ENCODE measurements at regions not wholly inside any gene's neighbourhood (a gene's known extent, or its start where the extent isn't known, plus 50 kb on each side); places are given as distances from the start of the nearest gene placed in this dataset.

- no TSS peak for BruUV-seq (replicated peaks)
- CTCF ChIA-PET, result no interaction called here
- Histone ChIP-seq H3K9me3 (ENCODE audit: control insufficient read depth, insufficient read depth, low read depth, low read length) (no peaks in the 10 kb centered on the region), H3K4me1 (ENCODE audit: control insufficient read depth, insufficient read depth, low read length) (no peaks in the 10 kb centered on the region), H3K27ac (ENCODE audit: low read length) (no peak overlapping the region), H3K4me3 (ENCODE audit: low read depth in 2 of 2, low read length in 2 of 2) (no peak overlapping the region), H3K36me3 (ENCODE audit: control insufficient read depth, insufficient read depth, low read length) (no peaks in the 10 kb centered on the region), H3K27me3 (ENCODE audit: control insufficient read depth, insufficient read depth, low read length) (peaks cover 14% of the 10 kb centered on the region)
- POLR2A ChIA-PET, result no interaction called here
- no peak for ATAC-seq
- DNase-seq (ENCODE audit: low read depth, low spot score), result no peak
- in situ Hi-C loops (cut with HindIII; ENCODE audit: low pct_unique_long_range_greater_than_20kb, low sequenced_read_pairs), result no loop called here
- intact Hi-C loops (cut with micrococcal nuclease; ENCODE audit: unreplicated experiment), result no loop called here
- TF ChIP-seq TCF7L2 (IDR thresholded peaks at IDR 0.05; ENCODE audit: low read depth, low read length), result no peak
- TF ChIP-seq SIN3A (IDR thresholded peaks at IDR 0.05; ENCODE audit: borderline replicate concordance, insufficient read depth, low read depth, low read length), result no peak
Observed at GRCh38 chr20:24720957-24721356, 228.1 kb upstream of the CST7 start.

GRCh38 chr20:24721891-24722568 lies 227.0 kb upstream of the CST7 start:
- H3K4me1 ChIP-seq (ENCODE audit: control insufficient read depth, insufficient read depth, low read length), result no peaks in the 10 kb centered on the region
- in situ Hi-C loops (cut with HindIII; ENCODE audit: low pct_unique_long_range_greater_than_20kb, low sequenced_read_pairs), result no loop called here
- peaks cover 14% of the 10 kb centered on the region for H3K27me3 ChIP-seq (ENCODE audit: control insufficient read depth, insufficient read depth, low read length)
- H3K9me3 ChIP-seq (ENCODE audit: control insufficient read depth, insufficient read depth, low read depth, low read length), result no peaks in the 10 kb centered on the region
- ATAC-seq (no peak), DNase-seq (ENCODE audit: low read depth, low spot score) (no peak)
- TF ChIP-seq CTCF (IDR thresholded peaks at IDR 0.05) (no peak), TCF7L2 (IDR thresholded peaks at IDR 0.05; ENCODE audit: low read depth, low read length) (no peak), SIN3A (IDR thresholded peaks at IDR 0.05; ENCODE audit: borderline replicate concordance, insufficient read depth, low read depth, low read length) (no peak), REST (IDR thresholded peaks at IDR 0.05; ENCODE audit: insufficient read depth in 1 of 2, low read depth in 2 of 2, low read length in 1 of 2) (no peak), POLR2AphosphoS5 (IDR thresholded peaks at IDR 0.05; ENCODE audit: low read depth, low read length) (no peak)
- BruUV-seq (replicated peaks), result no TSS peak
- no peak overlapping the region for H3K27ac ChIP-seq (ENCODE audit: low read length)
- CTCF ChIA-PET, result no interaction called here
- no peaks in the 10 kb centered on the region for H3K36me3 ChIP-seq (ENCODE audit: control insufficient read depth, insufficient read depth, low read length)
- POLR2A ChIA-PET, result no interaction called here
- intact Hi-C loops (cut with micrococcal nuclease; ENCODE audit: unreplicated experiment), result no loop called here
- H3K4me3 ChIP-seq (ENCODE audit: low read depth in 2 of 2, low read length in 2 of 2), result no peak overlapping the region

GRCh38 chr20:24722586-24722985 lies 226.5 kb upstream of the CST7 start:
- H3K4me1 ChIP-seq (ENCODE audit: control insufficient read depth, insufficient read depth, low read length), result no peaks in the 10 kb centered on the region
- ChIA-PET POLR2A (no interaction called here), CTCF (no interaction called here)
- DNase-seq (ENCODE audit: low read depth, low spot score), result no peak
- TF ChIP-seq TCF7L2 (IDR thresholded peaks at IDR 0.05; ENCODE audit: low read depth, low read length), result no peak
- no peak for TF ChIP-seq CTCF (IDR thresholded peaks at IDR 0.05)
- no peak for TF ChIP-seq POLR2AphosphoS5 (IDR thresholded peaks at IDR 0.05; ENCODE audit: low read depth, low read length)
- TF ChIP-seq REST (IDR thresholded peaks at IDR 0.05; ENCODE audit: insufficient read depth in 1 of 2, low read depth in 2 of 2, low read length in 1 of 2), result no peak
- no peak for TF ChIP-seq SIN3A (IDR thresholded peaks at IDR 0.05; ENCODE audit: borderline replicate concordance, insufficient read depth, low read depth, low read length)
- H3K4me3 ChIP-seq (ENCODE audit: low read depth in 2 of 2, low read length in 2 of 2), result no peak overlapping the region
- ATAC-seq, result no peak
- no peak overlapping the region for H3K27ac ChIP-seq (ENCODE audit: low read length)
- BruUV-seq (replicated peaks), result no TSS peak
- in situ Hi-C loops (cut with HindIII; ENCODE audit: low pct_unique_long_range_greater_than_20kb, low sequenced_read_pairs) (no loop called here), intact Hi-C loops (cut with micrococcal nuclease; ENCODE audit: unreplicated experiment) (no loop called here)
- no peaks in the 10 kb centered on the region for H3K36me3 ChIP-seq (ENCODE audit: control insufficient read depth, insufficient read depth, low read length)
- no peaks in the 10 kb centered on the region for H3K9me3 ChIP-seq (ENCODE audit: control insufficient read depth, insufficient read depth, low read depth, low read length)
- peaks cover 10% of the 10 kb centered on the region for H3K27me3 ChIP-seq (ENCODE audit: control insufficient read depth, insufficient read depth, low read length)
